ENCODE measurements at regions not wholly inside any gene's neighbourhood (a gene's known extent, or its start where the extent isn't known, plus 50 kb on each side); places are given as distances from the start of the nearest gene placed in this dataset.

DNA sequence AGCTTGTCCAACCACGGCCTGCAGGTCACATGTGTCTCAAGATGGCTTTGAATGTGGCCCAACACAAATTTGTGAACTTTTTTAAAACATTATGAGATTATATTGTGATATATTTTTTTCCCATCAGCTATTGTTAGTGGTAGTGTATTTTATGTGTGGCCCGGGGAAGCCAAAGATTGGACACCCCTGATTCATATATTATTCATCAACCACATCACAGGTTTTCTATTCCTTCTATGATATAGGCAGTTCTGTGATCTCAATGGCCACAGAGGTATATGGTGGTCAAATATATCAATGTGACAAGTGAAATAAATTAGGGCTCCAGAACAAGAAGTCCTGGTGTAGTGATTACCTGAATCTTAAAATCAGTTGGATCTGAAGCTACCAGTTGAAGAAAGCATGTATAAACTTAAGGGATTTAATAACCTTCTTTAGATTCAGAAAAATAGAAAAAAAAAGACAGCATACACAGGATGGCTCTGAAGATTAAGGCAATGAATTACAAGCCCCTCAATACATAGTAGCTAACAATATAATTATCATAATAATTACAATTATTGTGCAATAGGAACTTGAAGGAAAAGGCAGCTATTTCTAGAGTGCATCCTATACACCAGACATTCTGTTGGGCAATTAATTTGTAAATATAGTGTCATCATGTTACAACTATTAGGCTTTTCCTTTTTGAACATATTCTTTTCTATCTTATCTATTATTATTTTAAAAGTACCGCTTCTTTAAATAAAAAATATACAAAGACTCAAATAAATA is 530.4 kb upstream of the PTPRD start:
- no peak overlapping the region for H3K27ac ChIP-seq (ENCODE audit: insufficient read depth in 1 of 2, low read depth in 1 of 2, low read length in 2 of 2, poor library complexity in 1 of 2, severe bottlenecking in 2 of 2)
- H3K4me1 ChIP-seq (ENCODE audit: control extremely low read depth in 1 of 4, control insufficient read depth in 4 of 4, insufficient read depth in 4 of 4, low read length in 3 of 4), result no peaks in the 10 kb centered on the region
- no CpG with 5 or more reads among the region's 3 CpGs for WGBS (ENCODE audit: insufficient coverage)
- POLR2A ChIA-PET, result no interaction called here
- CTCF ChIA-PET, result no interaction called here
- no peaks in the 10 kb centered on the region for H3K27me3 ChIP-seq (replicated peaks in 2 of 5; ENCODE audit: control insufficient read depth in 4 of 5, insufficient read depth in 5 of 5, low read length in 4 of 5)
- no peak for DNase-seq
- H3K9me3 ChIP-seq (ENCODE audit: control extremely low read depth in 1 of 5, control insufficient read depth in 4 of 5, insufficient read depth in 2 of 5, low read depth in 1 of 5, low read length in 4 of 5), result no peaks in the 10 kb centered on the region
- H3K36me3 ChIP-seq (ENCODE audit: control insufficient read depth in 4 of 4, insufficient read depth in 4 of 4, low read length in 3 of 4), result no peaks in the 10 kb centered on the region
- H3K4me3 ChIP-seq (ENCODE audit: control insufficient read depth in 1 of 7, extremely low read depth in 1 of 7, insufficient read depth in 4 of 7, low read depth in 2 of 7, low read length in 6 of 7), result no peak overlapping the region

- no peaks in the 10 kb centered on the region for H3K9me3 ChIP-seq (ENCODE audit: control extremely low read depth in 1 of 5, control insufficient read depth in 4 of 5, insufficient read depth in 2 of 5, low read depth in 1 of 5, low read length in 4 of 5)
- no peaks in the 10 kb centered on the region for H3K4me1 ChIP-seq (ENCODE audit: control extremely low read depth in 1 of 4, control insufficient read depth in 4 of 4, insufficient read depth in 4 of 4, low read length in 3 of 4)
- no peak overlapping the region for H3K27ac ChIP-seq (ENCODE audit: insufficient read depth in 1 of 2, low read depth in 1 of 2, low read length in 2 of 2, poor library complexity in 1 of 2, severe bottlenecking in 2 of 2)
- CTCF ChIA-PET, result no interaction called here
- no peak for DNase-seq
- H3K27me3 ChIP-seq (replicated peaks in 2 of 5; ENCODE audit: control insufficient read depth in 4 of 5, insufficient read depth in 5 of 5, low read length in 4 of 5), result no peaks in the 10 kb centered on the region
- POLR2A ChIA-PET, result no interaction called here
- WGBS (ENCODE audit: insufficient coverage), result no CpG with 5 or more reads among the region's 2 CpGs
- H3K36me3 ChIP-seq (ENCODE audit: control insufficient read depth in 4 of 4, insufficient read depth in 4 of 4, low read length in 3 of 4), result no peaks in the 10 kb centered on the region
- H3K4me3 ChIP-seq (ENCODE audit: control insufficient read depth in 1 of 7, extremely low read depth in 1 of 7, insufficient read depth in 4 of 7, low read depth in 2 of 7, low read length in 6 of 7), result no peak overlapping the region
Observed at GRCh38 chr9:11144746-11145145, 531.9 kb upstream of the PTPRD start.

DNA sequence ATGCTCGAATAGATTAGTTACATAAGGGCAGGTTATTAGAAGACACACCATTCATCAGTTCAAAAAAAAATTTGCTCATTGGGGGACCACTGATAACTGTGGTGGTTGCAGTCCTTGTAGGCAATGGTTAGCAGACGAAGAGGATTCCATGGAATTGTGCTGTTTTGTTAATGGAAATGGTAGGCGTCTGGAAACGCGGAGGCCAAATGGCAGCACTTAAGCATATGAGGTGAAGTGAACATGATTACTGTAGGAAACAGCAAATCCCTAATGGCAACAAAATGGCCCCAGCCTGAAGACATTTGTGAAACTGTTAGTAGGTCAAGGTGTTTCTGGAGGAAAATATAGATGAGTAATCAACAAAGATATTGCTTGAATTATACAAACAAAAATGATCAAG is 535.4 kb upstream of the PTPRD start:
- ChIA-PET POLR2A (no interaction called here), CTCF (no interaction called here)
- no peaks in the 10 kb centered on the region for H3K36me3 ChIP-seq (ENCODE audit: control insufficient read depth in 4 of 4, insufficient read depth in 4 of 4, low read length in 3 of 4)
- H3K9me3 ChIP-seq (ENCODE audit: control extremely low read depth in 1 of 5, control insufficient read depth in 4 of 5, insufficient read depth in 2 of 5, low read depth in 1 of 5, low read length in 4 of 5), result no peaks in the 10 kb centered on the region
- DNase-seq, result no peak
- H3K4me3 ChIP-seq (ENCODE audit: control insufficient read depth in 1 of 7, extremely low read depth in 1 of 7, insufficient read depth in 4 of 7, low read depth in 2 of 7, low read length in 6 of 7), result no peak overlapping the region
- H3K27me3 ChIP-seq (replicated peaks in 2 of 5; ENCODE audit: control insufficient read depth in 4 of 5, insufficient read depth in 5 of 5, low read length in 4 of 5), result no peaks in the 10 kb centered on the region
- no peak overlapping the region for H3K27ac ChIP-seq (ENCODE audit: insufficient read depth in 1 of 2, low read depth in 1 of 2, low read length in 2 of 2, poor library complexity in 1 of 2, severe bottlenecking in 2 of 2)
- 90% methylated on average over 4 of the region's 5 CpGs for WGBS (ENCODE audit: insufficient coverage)
- no peaks in the 10 kb centered on the region for H3K4me1 ChIP-seq (ENCODE audit: control extremely low read depth in 1 of 4, control insufficient read depth in 4 of 4, insufficient read depth in 4 of 4, low read length in 3 of 4)

- POLR2A ChIA-PET, result no interaction called here
- DNase-seq, result no peak
- CTCF ChIA-PET, result no interaction called here
- Histone ChIP-seq H3K27me3 (replicated peaks in 2 of 5; ENCODE audit: control insufficient read depth in 4 of 5, insufficient read depth in 5 of 5, low read length in 4 of 5) (no peaks in the 10 kb centered on the region), H3K9me3 (ENCODE audit: control extremely low read depth in 1 of 5, control insufficient read depth in 4 of 5, insufficient read depth in 2 of 5, low read depth in 1 of 5, low read length in 4 of 5) (no peaks in the 10 kb centered on the region), H3K4me1 (ENCODE audit: control extremely low read depth in 1 of 4, control insufficient read depth in 4 of 4, insufficient read depth in 4 of 4, low read length in 3 of 4) (no peaks in the 10 kb centered on the region), H3K27ac (ENCODE audit: insufficient read depth in 1 of 2, low read depth in 1 of 2, low read length in 2 of 2, poor library complexity in 1 of 2, severe bottlenecking in 2 of 2) (no peak overlapping the region), H3K36me3 (ENCODE audit: control insufficient read depth in 4 of 4, insufficient read depth in 4 of 4, low read length in 3 of 4) (no peaks in the 10 kb centered on the region), H3K4me3 (ENCODE audit: control insufficient read depth in 1 of 7, extremely low read depth in 1 of 7, insufficient read depth in 4 of 7, low read depth in 2 of 7, low read length in 6 of 7) (no peak overlapping the region)
- no CpG with 5 or more reads among the region's 7 CpGs for WGBS (ENCODE audit: insufficient coverage)
Observed at GRCh38 chr9:11149065-11149464, 536.3 kb upstream of the PTPRD start.

DNA sequence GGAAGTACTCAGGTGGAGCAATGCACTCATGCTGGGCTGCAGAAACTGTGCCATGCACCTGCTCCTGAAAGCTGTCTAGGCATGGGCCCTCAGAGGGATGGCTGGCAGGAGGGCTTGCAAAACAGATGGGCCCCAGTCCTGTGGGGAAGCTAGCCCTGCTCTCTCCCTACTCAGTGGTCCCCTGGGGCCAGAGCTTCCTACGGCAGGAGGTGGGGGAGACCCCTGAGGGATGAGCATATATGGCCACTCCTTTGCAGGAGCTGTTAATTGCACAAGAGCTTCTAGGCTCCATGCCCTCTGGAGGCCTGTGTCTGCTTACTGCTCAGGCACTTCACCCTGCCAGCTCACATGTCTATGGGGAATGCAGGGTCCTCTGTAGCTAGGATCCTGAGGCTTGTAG is 545.3 kb upstream of the PTPRD start:
- WGBS (ENCODE audit: insufficient coverage), result 67% methylated on average over 1 of the region's 1 CpG
- no peak for DNase-seq

DNA sequence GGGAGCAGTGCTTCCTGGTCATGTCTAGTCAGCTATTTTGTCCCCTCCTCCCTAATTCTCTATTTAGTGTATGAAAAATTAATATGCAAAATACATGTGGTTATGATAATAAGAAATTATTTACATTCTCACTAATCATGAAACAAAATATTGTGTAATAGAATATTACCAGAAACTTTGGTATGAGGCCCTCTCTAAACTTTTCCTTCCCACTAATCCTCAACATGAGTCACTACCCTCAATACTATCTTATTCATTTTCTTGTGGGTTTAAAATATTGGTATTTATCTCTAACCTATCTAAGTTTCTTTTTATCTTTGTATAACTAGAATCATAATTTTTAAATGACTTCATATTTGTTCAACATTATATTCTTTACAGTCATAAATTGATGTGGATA is 545.9 kb upstream of the PTPRD start:
- H3K27me3 ChIP-seq (replicated peaks in 2 of 5; ENCODE audit: control insufficient read depth in 4 of 5, insufficient read depth in 5 of 5, low read length in 4 of 5), result no peaks in the 10 kb centered on the region
- H3K4me3 ChIP-seq (ENCODE audit: control insufficient read depth in 1 of 7, extremely low read depth in 1 of 7, insufficient read depth in 4 of 7, low read depth in 2 of 7, low read length in 6 of 7), result no peak overlapping the region
- H3K27ac ChIP-seq (ENCODE audit: insufficient read depth in 1 of 2, low read depth in 1 of 2, low read length in 2 of 2, poor library complexity in 1 of 2, severe bottlenecking in 2 of 2), result no peak overlapping the region
- no peaks in the 10 kb centered on the region for H3K4me1 ChIP-seq (ENCODE audit: control extremely low read depth in 1 of 4, control insufficient read depth in 4 of 4, insufficient read depth in 4 of 4, low read length in 3 of 4)
- H3K9me3 ChIP-seq (ENCODE audit: control extremely low read depth in 1 of 5, control insufficient read depth in 4 of 5, insufficient read depth in 2 of 5, low read depth in 1 of 5, low read length in 4 of 5), result peaks cover 0 to 4% (median 0%) of the 10 kb centered on the region in 5 experiments
- DNase-seq, result no peak
- H3K36me3 ChIP-seq (ENCODE audit: control insufficient read depth in 4 of 4, insufficient read depth in 4 of 4, low read length in 3 of 4), result no peaks in the 10 kb centered on the region
- ChIA-PET CTCF (no interaction called here), POLR2A (no interaction called here)

More for the DNA sequence above, 545.3 kb upstream of the PTPRD start:
- Histone ChIP-seq H3K4me3 (ENCODE audit: control insufficient read depth in 1 of 7, extremely low read depth in 1 of 7, insufficient read depth in 4 of 7, low read depth in 2 of 7, low read length in 6 of 7) (no peak overlapping the region), H3K9me3 (ENCODE audit: control extremely low read depth in 1 of 5, control insufficient read depth in 4 of 5, insufficient read depth in 2 of 5, low read depth in 1 of 5, low read length in 4 of 5) (peaks cover 0 to 4% (median 0%) of the 10 kb centered on the region in 5 experiments), H3K4me1 (ENCODE audit: control extremely low read depth in 1 of 4, control insufficient read depth in 4 of 4, insufficient read depth in 4 of 4, low read length in 3 of 4) (no peaks in the 10 kb centered on the region), H3K27me3 (replicated peaks in 2 of 5; ENCODE audit: control insufficient read depth in 4 of 5, insufficient read depth in 5 of 5, low read length in 4 of 5) (no peaks in the 10 kb centered on the region), H3K27ac (ENCODE audit: insufficient read depth in 1 of 2, low read depth in 1 of 2, low read length in 2 of 2, poor library complexity in 1 of 2, severe bottlenecking in 2 of 2) (no peak overlapping the region), H3K36me3 (ENCODE audit: control insufficient read depth in 4 of 4, insufficient read depth in 4 of 4, low read length in 3 of 4) (no peaks in the 10 kb centered on the region)
- ChIA-PET CTCF (no interaction called here), POLR2A (no interaction called here)

DNA sequence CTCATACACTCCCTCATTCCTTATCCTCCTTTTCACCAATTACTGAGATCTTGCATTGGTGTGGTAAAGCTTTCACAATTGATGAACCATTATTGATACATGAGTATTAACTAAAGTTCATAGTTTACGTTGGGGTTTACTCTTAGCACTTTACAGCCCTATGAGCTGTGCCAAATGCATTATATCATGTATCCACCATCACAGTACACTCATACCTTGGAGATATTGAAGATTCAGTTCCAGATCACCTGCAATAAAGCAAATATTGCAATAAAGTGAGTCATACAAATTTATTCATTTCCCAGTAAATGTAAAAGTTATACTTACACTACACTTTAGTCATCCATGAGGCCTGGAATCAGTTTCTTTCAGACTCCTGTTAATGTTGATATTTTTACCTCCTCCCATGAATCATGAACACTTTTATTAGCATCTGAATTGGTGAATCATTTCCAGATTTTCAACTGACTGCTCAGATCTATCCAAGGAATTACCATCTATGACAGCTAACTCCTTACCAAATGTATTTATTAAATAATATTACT is 546.6 kb upstream of the PTPRD start:
- no peaks in the 10 kb centered on the region for H3K36me3 ChIP-seq (ENCODE audit: control insufficient read depth in 4 of 4, insufficient read depth in 4 of 4, low read length in 3 of 4)
- no peak overlapping the region for H3K4me3 ChIP-seq (ENCODE audit: control insufficient read depth in 1 of 7, extremely low read depth in 1 of 7, insufficient read depth in 4 of 7, low read depth in 2 of 7, low read length in 6 of 7)
- ChIA-PET CTCF (no interaction called here), POLR2A (no interaction called here)
- H3K27ac ChIP-seq (ENCODE audit: insufficient read depth in 1 of 2, low read depth in 1 of 2, low read length in 2 of 2, poor library complexity in 1 of 2, severe bottlenecking in 2 of 2), result no peak overlapping the region
- no peaks in the 10 kb centered on the region for H3K27me3 ChIP-seq (replicated peaks in 2 of 5; ENCODE audit: control insufficient read depth in 4 of 5, insufficient read depth in 5 of 5, low read length in 4 of 5)
- DNase-seq, result no peak
- peaks cover 0 to 4% (median 0%) of the 10 kb centered on the region in 5 experiments for H3K9me3 ChIP-seq (ENCODE audit: control extremely low read depth in 1 of 5, control insufficient read depth in 4 of 5, insufficient read depth in 2 of 5, low read depth in 1 of 5, low read length in 4 of 5)
- WGBS (ENCODE audit: insufficient coverage), result no CpG with 5 or more reads among the region's 1 CpG
- H3K4me1 ChIP-seq (ENCODE audit: control extremely low read depth in 1 of 4, control insufficient read depth in 4 of 4, insufficient read depth in 4 of 4, low read length in 3 of 4), result no peaks in the 10 kb centered on the region
